ENCODE measurements at regions not wholly inside any gene's neighbourhood (a gene's known extent, or its start where the extent isn't known, plus 50 kb on each side); places are given as distances from the start of the nearest gene placed in this dataset.

GRCh38 chr6:113350461-113350860 lies 506.7 kb upstream of the MARCKS start:
- TF ChIP-seq RCOR1 (IDR thresholded peaks at IDR 0.05; ENCODE audit: low read depth, low read length) (no peak), BHLHE40 (IDR thresholded peaks at IDR 0.05; ENCODE audit: low read depth, low read length) (no peak), CBX8 (IDR thresholded peaks at IDR 0.05) (no peak), CTCF (IDR thresholded peaks at IDR 0.05) (no peak)

Measured in A549 (cell line).